ENCODE measurements at regions not wholly inside any gene's neighbourhood (a gene's known extent, or its start where the extent isn't known, plus 50 kb on each side); places are given as distances from the start of the nearest gene placed in this dataset.

- Histone ChIP-seq H3K4me2 (ENCODE audit: low read length) (no peak overlapping the region), H3K9ac (ENCODE audit: low read length) (no peak overlapping the region), H3K27ac (ENCODE audit: low read length) (no peak overlapping the region), H2AFZ (ENCODE audit: low read depth, low read length) (no peak overlapping the region), H3F3A (ENCODE audit: insufficient read depth, low read length, poor library complexity, severe bottlenecking) (no peaks in the 10 kb centered on the region), H3K4me3 (ENCODE audit: low read length) (no peak overlapping the region), H3K9me3 (ENCODE audit: low read length) (no peaks in the 10 kb centered on the region), H3K9me2 (ENCODE audit: insufficient read depth, low read length) (no peaks in the 10 kb centered on the region), H3K36me3 (ENCODE audit: insufficient read depth, low read length) (no peaks in the 10 kb centered on the region), H3K27me3 (ENCODE audit: insufficient read depth, low read depth, low read length) (no peaks in the 10 kb centered on the region), H3K79me2 (replicated peaks; ENCODE audit: insufficient read depth, low read length) (no peaks in the 10 kb centered on the region), H4K20me1 (ENCODE audit: insufficient read depth) (no peaks in the 10 kb centered on the region)
- TF ChIP-seq SMC3 (conservative IDR thresholded peaks at IDR 0.05; ENCODE audit: poor library complexity) = no peak
- TF ChIP-seq RAD21 (conservative IDR thresholded peaks at IDR 0.05) = no peak
- no peak for TF ChIP-seq EP300 (conservative IDR thresholded peaks at IDR 0.05; ENCODE audit: poor library complexity, severe bottlenecking)
- TF ChIP-seq POLR2AphosphoS5 (IDR thresholded peaks at IDR 0.05) = no peak
- TF ChIP-seq TAF1 (IDR thresholded peaks at IDR 0.05; ENCODE audit: low read depth) = no peak
- no peak for TF ChIP-seq MXI1 (conservative IDR thresholded peaks at IDR 0.05; ENCODE audit: poor library complexity, severe bottlenecking)
- no peak for TF ChIP-seq REST (IDR thresholded peaks at IDR 0.05; ENCODE audit: borderline replicate concordance)
- TF ChIP-seq CTCF (IDR thresholded peaks at IDR 0.05; ENCODE audit: poor library complexity, severe bottlenecking) = no peak
- no peak for TF ChIP-seq EZH2 (IDR thresholded peaks at IDR 0.05; ENCODE audit: borderline replicate concordance, insufficient read depth, low read length, poor library complexity, severe bottlenecking)
These were observed 61.0 kb upstream of the ZDHHC17 start for GRCh38 chr12:76702946-76703345.

GRCh38 chr12:76704693-76705092 is 59.2 kb upstream of the ZDHHC17 start:
- Histone ChIP-seq H3K79me2 (replicated peaks; ENCODE audit: insufficient read depth, low read length) (no peaks in the 10 kb centered on the region), H3K4me2 (ENCODE audit: low read length) (no peak overlapping the region), H3K9me2 (ENCODE audit: insufficient read depth, low read length) (no peaks in the 10 kb centered on the region), H3F3A (ENCODE audit: insufficient read depth, low read length, poor library complexity, severe bottlenecking) (no peaks in the 10 kb centered on the region), H3K4me3 (ENCODE audit: low read length) (no peak overlapping the region), H3K27ac (ENCODE audit: low read length) (no peak overlapping the region), H3K36me3 (ENCODE audit: insufficient read depth, low read length) (no peaks in the 10 kb centered on the region), H3K9me3 (ENCODE audit: low read length) (no peaks in the 10 kb centered on the region), H4K20me1 (ENCODE audit: insufficient read depth) (no peaks in the 10 kb centered on the region), H2AFZ (ENCODE audit: low read depth, low read length) (no peak overlapping the region), H3K27me3 (ENCODE audit: insufficient read depth, low read depth, low read length) (no peaks in the 10 kb centered on the region), H3K9ac (ENCODE audit: low read length) (no peak overlapping the region)
- TF ChIP-seq POLR2AphosphoS5 (IDR thresholded peaks at IDR 0.05) (no peak), TAF1 (IDR thresholded peaks at IDR 0.05; ENCODE audit: low read depth) (no peak), MXI1 (conservative IDR thresholded peaks at IDR 0.05; ENCODE audit: poor library complexity, severe bottlenecking) (no peak), RAD21 (conservative IDR thresholded peaks at IDR 0.05) (no peak), EP300 (conservative IDR thresholded peaks at IDR 0.05; ENCODE audit: poor library complexity, severe bottlenecking) (no peak), REST (IDR thresholded peaks at IDR 0.05; ENCODE audit: borderline replicate concordance) (no peak), CTCF (IDR thresholded peaks at IDR 0.05; ENCODE audit: poor library complexity, severe bottlenecking) (no peak), SMC3 (conservative IDR thresholded peaks at IDR 0.05; ENCODE audit: poor library complexity) (no peak), EZH2 (IDR thresholded peaks at IDR 0.05; ENCODE audit: borderline replicate concordance, insufficient read depth, low read length, poor library complexity, severe bottlenecking) (no peak)

All from neural cell (in vitro differentiated cells).